AG04450 (cell line): ENCODE measurements at regions not wholly inside any gene's neighbourhood (a gene's known extent, or its start where the extent isn't known, plus 50 kb on each side); places are given as distances from the start of the nearest gene placed in this dataset.

Source experiments
- CTCF ChIA-PET: fragments of 300-600, 350-600 bp; formaldehyde crosslinking; extraction: SDS; loops from one replicate; lab custom pipeline; 2022; ENCODE audit warnings: antibody characterized with exemption, inconsistent platforms; lab: Charles Lee
- POLR2A ChIA-PET: fragments of 350-600 bp; formaldehyde crosslinking; extraction: SDS; loops from one replicate; lab custom pipeline; 2021; ENCODE audit warnings: antibody characterized with exemption, inconsistent platforms; lab: Yijun Ruan, JAX
- DNase-seq: peaks from one replicate; pipeline ENCODE4 v3.0.0-alpha.2; 2011; ENCODE audit warnings: low read depth, low spot score
- H3K27ac ChIP-seq: one replicate; pipeline ENCODE4 v1.5.1; 2012; ENCODE audit warnings: low read depth, low read length, control low read depth
- H3K27me3 ChIP-seq: one replicate; pipeline ENCODE4 v1.6.0; 2012; ENCODE audit warnings: low read length; ENCODE audit not compliant: control insufficient read depth, insufficient read depth
- H3K4me3 ChIP-seq: 2 replicates; pipeline ENCODE4 v1.5.1; 2011; ENCODE audit warnings: mild to moderate bottlenecking, low read depth, low read length, control low read depth
- H3K9me3 ChIP-seq: 2 replicates; pipeline ENCODE4 v1.5.1; 2012; ENCODE audit warnings: low read length; ENCODE audit not compliant: control insufficient read depth, insufficient read depth
- CTCF ChIP-seq: IDR thresholded peaks from 2 replicates; pipeline ENCODE4 v1.5.1; 2011; ENCODE audit warnings: low read depth, low read length, control low read depth, inconsistent platforms

GRCh38 chr12:88743946-88744685, 163.8 kb upstream of the KITLG start:
- no peaks in the 10 kb centered on the region for H3K9me3 ChIP-seq
- no peak overlapping the region for H3K4me3 ChIP-seq
- no peaks in the 10 kb centered on the region for H3K27me3 ChIP-seq
- no peak for DNase-seq
- H3K27ac ChIP-seq: no peak overlapping the region
- ChIA-PET CTCF (no interaction called here), POLR2A (no interaction called here)
- no peak for TF ChIP-seq CTCF

DNA sequence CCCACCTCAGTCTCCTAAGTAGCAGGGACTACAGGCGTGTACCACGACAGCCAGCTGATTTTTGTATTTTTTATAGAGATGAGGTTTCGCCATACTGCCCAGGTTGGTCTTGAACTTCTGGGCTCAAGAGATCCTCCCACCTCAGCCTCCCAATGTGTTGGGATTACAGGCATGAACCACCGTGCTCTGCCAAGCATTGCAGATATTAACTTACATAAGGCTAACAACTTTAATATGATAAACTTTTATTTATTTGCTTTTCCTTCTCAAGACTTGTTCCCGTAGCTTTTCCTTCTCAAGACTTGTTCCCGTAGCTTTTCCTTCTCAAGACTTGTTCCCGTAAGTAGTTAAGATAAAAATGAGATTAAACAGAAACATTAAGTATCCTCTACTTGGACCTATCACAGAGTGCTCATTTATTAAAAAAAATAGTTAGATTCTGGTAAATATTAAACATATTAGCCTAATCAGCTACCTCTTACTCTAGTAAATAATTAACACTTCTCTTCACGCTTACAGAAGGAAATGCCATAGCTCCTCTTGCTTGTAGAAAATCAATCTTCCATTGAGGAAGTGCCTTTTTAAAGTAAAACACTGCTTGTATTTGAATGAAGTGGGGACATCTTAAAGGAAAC, 157.7 kb upstream of the KITLG start:
- Histone ChIP-seq H3K4me3 (no peak overlapping the region), H3K27me3 (no peaks in the 10 kb centered on the region), H3K9me3 (no peaks in the 10 kb centered on the region), H3K27ac (no peak overlapping the region)
- no peak for TF ChIP-seq CTCF
- POLR2A ChIA-PET: no interaction called here
- no peak for DNase-seq
- CTCF ChIA-PET: no interaction called here

GRCh38 chr12:88736031-88736430, 155.8 kb upstream of the KITLG start:
- Histone ChIP-seq H3K27me3 (no peaks in the 10 kb centered on the region), H3K9me3 (no peaks in the 10 kb centered on the region), H3K27ac (no peak overlapping the region), H3K4me3 (no peak overlapping the region)
- CTCF ChIA-PET: no interaction called here
- no peak for TF ChIP-seq CTCF
- POLR2A ChIA-PET: no interaction called here
- no peak for DNase-seq

GRCh38 chr12:88733008-88733407, 152.7 kb upstream of the KITLG start:
- Histone ChIP-seq H3K27me3 (no peaks in the 10 kb centered on the region), H3K27ac (no peak overlapping the region), H3K4me3 (no peak overlapping the region), H3K9me3 (no peaks in the 10 kb centered on the region)
- CTCF ChIA-PET: no interaction called here
- POLR2A ChIA-PET: no interaction called here
- no peak for TF ChIP-seq CTCF
- no peak for DNase-seq

DNA sequence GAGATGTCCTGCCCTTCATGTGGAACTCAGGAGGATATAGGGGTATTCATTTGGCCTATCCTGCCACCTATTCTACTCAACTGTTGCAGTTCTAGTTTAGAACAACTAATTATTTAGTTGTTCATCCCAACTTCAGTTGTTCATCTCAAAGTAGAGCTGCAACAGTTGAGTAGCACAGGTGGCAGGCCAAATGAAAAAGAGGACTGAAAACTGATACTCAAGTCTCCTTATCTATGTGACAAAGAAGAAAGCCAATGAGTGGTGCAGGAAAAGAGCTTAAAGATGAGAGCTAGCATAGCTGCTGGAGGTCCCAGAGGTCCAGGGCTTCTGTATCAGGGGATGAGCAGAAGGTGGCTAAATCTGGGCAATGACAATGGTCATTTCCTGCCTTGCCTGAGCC, 148.9 kb upstream of the KITLG start:
- Histone ChIP-seq H3K4me3 (no peak overlapping the region), H3K27ac (no peak overlapping the region), H3K27me3 (no peaks in the 10 kb centered on the region), H3K9me3 (no peaks in the 10 kb centered on the region)
- ChIA-PET CTCF (no interaction called here), POLR2A (no interaction called here)
- TF ChIP-seq CTCF: no peak
- DNase-seq: no peak
